Body of pancreas (tissue), 4 donors: ENCODE measurements at regions not wholly inside any gene's neighbourhood (a gene's known extent, or its start where the extent isn't known, plus 50 kb on each side); places are given as distances from the start of the nearest gene placed in this dataset.
"Not testable (repeated sequence)": the region's sequence is repeated elsewhere in the genome, so short reads cannot be mapped to it uniquely, and the experiment has no call there.

ENCODE experiments used
- ATAC-seq: fragments of 150-250 bp; one replicate; pipeline ENCODE4 v1.9.1; 2016
- DNase-seq, 4 donors: peaks; one replicate each; pipeline ENCODE4 v3.0.0-alpha.2; 2019
- H3K27ac ChIP-seq, 4 donors: fragments of 200-600 bp; sonication (generic); 1 replicate in 3 of 4; 2 replicates in 1 of 4; pipeline versions ENCODE4 v1.5.1 to v1.6.1; 2016 to 2019; ENCODE audit warnings: mild to moderate bottlenecking in 1 of 4, mixed read lengths in 1 of 4, moderate library complexity in 1 of 4
- H3K27me3 ChIP-seq, 2 donors: fragments of 200-600 bp; sonication (generic); one replicate each; pipeline ENCODE4 v1.6.0; 2016; ENCODE audit warnings: mild to moderate bottlenecking in 1 of 2
- H3K36me3 ChIP-seq, 2 donors: fragments of 200-600 bp; sonication (generic); replicated peaks in 1 of 2; 2 replicates each; pipeline ENCODE4 v1.5.1; 2016; ENCODE audit warnings: low read depth in 2 of 2; ENCODE audit not compliant: insufficient read depth in 1 of 2
- H3K4me1 ChIP-seq: fragments of 200-600 bp; sonication (generic); one replicate; pipeline ENCODE4 v1.6.0; 2016
- H3K4me3 ChIP-seq, 2 donors: fragments of 200-600 bp; sonication (generic); 1 replicate in 1 of 2; 2 replicates in 1 of 2; pipeline ENCODE4 v1.5.1; 2016 to 2019
- H3K9me3 ChIP-seq, 3 donors: fragments of 200-600 bp; sonication (generic); 1 replicate in 2 of 3; 2 replicates in 1 of 3; pipeline ENCODE4 v1.5.1; 2016
- CTCF ChIP-seq, 7 experiments: fragments of 450-650 bp in 4 of 7; fragments of 200-600 bp in 3 of 7; sonication (generic) in 3 of 7; IDR thresholded peaks; one replicate each; pipeline ENCODE4 v1.5.1; 2016 to 2019; ENCODE audit warnings: antibody characterized with exemption in 7 of 7
- POLR2A ChIP-seq, 3 donors: fragments of 450-650 bp; IDR thresholded peaks; one replicate each; pipeline ENCODE4 v1.6.1; 2016; ENCODE audit warnings: antibody characterized with exemption in 3 of 3, mild to moderate bottlenecking in 2 of 3
- WGBS, 2 donors: methylation state at CpG; one replicate each; pipeline ENCODE4 v1.1.5; 2017; 5-methylcytosine and 5-hydroxymethylcytosine counted together
- intact Hi-C: fragments of 100-400 bp; cut with DNase I; formaldehyde crosslinking; loops from one replicate; pipeline ENCODE4 v1.15.1; 2023

GRCh38 chr2:7438855-7439254, 521.6 kb downstream of the RNF144A start:
- DNase-seq, result no peak
- no peaks in the 10 kb centered on the region for H3K27me3 ChIP-seq
- intact Hi-C loops, result no loop called here
- no peaks in the 10 kb centered on the region for H3K9me3 ChIP-seq
- no peaks in the 10 kb centered on the region for H3K36me3 ChIP-seq
- no peak for TF ChIP-seq CTCF (IDR thresholded peaks at IDR 0.05)
- no peak for TF ChIP-seq POLR2A (IDR thresholded peaks at IDR 0.05)
- H3K4me3 ChIP-seq, result no peak overlapping the region
- no peaks in the 10 kb centered on the region for H3K4me1 ChIP-seq
- WGBS, 2 donors, result 93 to 97% methylated on average over 1 of the region's 1 CpG
- ATAC-seq, result no peak
- H3K27ac ChIP-seq, result no peak overlapping the region

- Histone ChIP-seq H3K36me3 (no peaks in the 10 kb centered on the region), H3K9me3 (no peaks in the 10 kb centered on the region), H3K27ac (no peak overlapping the region), H3K4me1 (no peaks in the 10 kb centered on the region), H3K27me3 (no peaks in the 10 kb centered on the region), H3K4me3 (no peak overlapping the region)
- TF ChIP-seq POLR2A (IDR thresholded peaks at IDR 0.05), result no peak
- no peak for TF ChIP-seq CTCF (IDR thresholded peaks at IDR 0.05)
- no peak for DNase-seq
- no peak for ATAC-seq
- intact Hi-C loops, result no loop called here
- WGBS, 2 donors, result 75 to 95% methylated on average over 4 of the region's 4 CpGs
These were observed 523.8 kb downstream of the RNF144A start for GRCh38 chr2:7440977-7441376.

GRCh38 chr2:7441841-7442240, 524.6 kb downstream of the RNF144A start:
- H3K9me3 ChIP-seq, ATAC-seq, intact Hi-C loops, DNase-seq, H3K4me3 ChIP-seq, H3K4me1 ChIP-seq, H3K36me3 ChIP-seq, H3K27me3 ChIP-seq, H3K27ac ChIP-seq: not testable (repeated sequence)
- 80 to 81% methylated on average over 3 of the region's 3 CpGs for WGBS, 2 donors

GRCh38 chr2:7444626-7445025, 527.4 kb downstream of the RNF144A start:
- H3K27me3 ChIP-seq, result no peaks in the 10 kb centered on the region
- no peaks in the 10 kb centered on the region for H3K36me3 ChIP-seq
- H3K27ac ChIP-seq, result no peak overlapping the region
- WGBS, 2 donors, result 82% methylated on average over 4 of the region's 4 CpGs
- no peaks in the 10 kb centered on the region for H3K4me1 ChIP-seq
- no peak for DNase-seq
- H3K9me3 ChIP-seq, result no peaks in the 10 kb centered on the region
- TF ChIP-seq CTCF (IDR thresholded peaks at IDR 0.05) (no peak), POLR2A (IDR thresholded peaks at IDR 0.05) (no peak)
- ATAC-seq, result no peak
- H3K4me3 ChIP-seq, result no peak overlapping the region
- intact Hi-C loops, result no loop called here

GRCh38 chr2:7448578-7449264, 531.5 kb downstream of the RNF144A start:
- H3K4me3 ChIP-seq, result no peak overlapping the region

GRCh38 chr2:7449298-7449697, 532.1 kb downstream of the RNF144A start:
- no peaks in the 10 kb centered on the region for H3K9me3 ChIP-seq
- H3K36me3 ChIP-seq, result no peaks in the 10 kb centered on the region
- H3K4me1 ChIP-seq, result no peaks in the 10 kb centered on the region
- H3K27ac ChIP-seq, result no peak overlapping the region
- intact Hi-C loops, result no loop called here
- TF ChIP-seq POLR2A (IDR thresholded peaks at IDR 0.05) (no peak), CTCF (IDR thresholded peaks at IDR 0.05) (no peak)
- H3K27me3 ChIP-seq, result no peaks in the 10 kb centered on the region
- no peak overlapping the region for H3K4me3 ChIP-seq
- ATAC-seq (no peak), DNase-seq (no peak)

More at GRCh38 chr2:7448578-7449264, 531.5 kb downstream of the RNF144A start:
- ATAC-seq (no peak), DNase-seq (no peak)
- Histone ChIP-seq H3K27ac (no peak overlapping the region), H3K36me3 (no peaks in the 10 kb centered on the region), H3K9me3 (no peaks in the 10 kb centered on the region), H3K27me3 (no peaks in the 10 kb centered on the region), H3K4me1 (no peaks in the 10 kb centered on the region)
- no peak for TF ChIP-seq POLR2A (IDR thresholded peaks at IDR 0.05)
- 86 to 89% methylated on average over 11 of the region's 11 CpGs for WGBS, 2 donors
- intact Hi-C loops, result no loop called here
